ENCODE measurements at regions not wholly inside any gene's neighbourhood (a gene's known extent, or its start where the extent isn't known, plus 50 kb on each side); places are given as distances from the start of the nearest gene placed in this dataset.

- TF ChIP-seq ZNF423 (CRISPR knock-in tag; IDR thresholded peaks at IDR 0.05) (no peak), FOXJ3 (CRISPR knock-in tag; IDR thresholded peaks at IDR 0.05; ENCODE audit: borderline replicate concordance) (no peak), FOXK1 (CRISPR knock-in tag; IDR thresholded peaks at IDR 0.05) (no peak), HMGXB4 (CRISPR knock-in tag; IDR thresholded peaks at IDR 0.05) (no peak), NR3C1 (CRISPR knock-in tag; conservative IDR thresholded peaks at IDR 0.05; ENCODE audit: low read depth) (no peak), MYBL2 (CRISPR knock-in tag; IDR thresholded peaks at IDR 0.05) (no peak), E2F5 (CRISPR knock-in tag; IDR thresholded peaks at IDR 0.05) (no peak), SOX15 (CRISPR knock-in tag; IDR thresholded peaks at IDR 0.05) (no peak), JUN (CRISPR knock-in tag; IDR thresholded peaks at IDR 0.05) (no peak), MAX (CRISPR knock-in tag; IDR thresholded peaks at IDR 0.05) (no peak), CREB1 (CRISPR knock-in tag; IDR thresholded peaks at IDR 0.05) (no peak), MXD4 (CRISPR knock-in tag; IDR thresholded peaks at IDR 0.05; ENCODE audit: borderline replicate concordance) (no peak), SMAD3 (CRISPR knock-in tag; IDR thresholded peaks at IDR 0.05; ENCODE audit: borderline replicate concordance) (no peak)
- TF ChIP-seq, protein P1, sequence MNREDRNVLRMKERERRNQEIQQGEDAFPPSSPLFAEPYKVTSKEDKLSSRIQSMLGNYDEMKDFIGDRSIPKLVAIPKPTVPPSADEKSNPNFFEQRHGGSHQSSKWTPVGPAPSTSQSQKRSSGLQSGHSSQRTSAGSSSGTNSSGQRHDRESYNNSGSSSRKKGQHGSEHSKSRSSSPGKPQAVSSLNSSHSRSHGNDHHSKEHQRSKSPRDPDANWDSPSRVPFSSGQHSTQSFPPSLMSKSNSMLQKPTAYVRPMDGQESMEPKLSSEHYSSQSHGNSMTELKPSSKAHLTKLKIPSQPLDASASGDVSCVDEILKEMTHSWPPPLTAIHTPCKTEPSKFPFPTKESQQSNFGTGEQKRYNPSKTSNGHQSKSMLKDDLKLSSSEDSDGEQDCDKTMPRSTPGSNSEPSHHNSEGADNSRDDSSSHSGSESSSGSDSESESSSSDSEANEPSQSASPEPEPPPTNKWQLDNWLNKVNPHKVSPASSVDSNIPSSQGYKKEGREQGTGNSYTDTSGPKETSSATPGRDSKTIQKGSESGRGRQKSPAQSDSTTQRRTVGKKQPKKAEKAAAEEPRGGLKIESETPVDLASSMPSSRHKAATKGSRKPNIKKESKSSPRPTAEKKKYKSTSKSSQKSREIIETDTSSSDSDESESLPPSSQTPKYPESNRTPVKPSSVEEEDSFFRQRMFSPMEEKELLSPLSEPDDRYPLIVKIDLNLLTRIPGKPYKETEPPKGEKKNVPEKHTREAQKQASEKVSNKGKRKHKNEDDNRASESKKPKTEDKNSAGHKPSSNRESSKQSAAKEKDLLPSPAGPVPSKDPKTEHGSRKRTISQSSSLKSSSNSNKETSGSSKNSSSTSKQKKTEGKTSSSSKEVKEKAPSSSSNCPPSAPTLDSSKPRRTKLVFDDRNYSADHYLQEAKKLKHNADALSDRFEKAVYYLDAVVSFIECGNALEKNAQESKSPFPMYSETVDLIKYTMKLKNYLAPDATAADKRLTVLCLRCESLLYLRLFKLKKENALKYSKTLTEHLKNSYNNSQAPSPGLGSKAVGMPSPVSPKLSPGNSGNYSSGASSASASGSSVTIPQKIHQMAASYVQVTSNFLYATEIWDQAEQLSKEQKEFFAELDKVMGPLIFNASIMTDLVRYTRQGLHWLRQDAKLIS (CRISPR knock-in tag; IDR thresholded peaks at IDR 0.05; ENCODE audit: borderline replicate concordance) = no peak
- TF ChIP-seq, protein P2, sequence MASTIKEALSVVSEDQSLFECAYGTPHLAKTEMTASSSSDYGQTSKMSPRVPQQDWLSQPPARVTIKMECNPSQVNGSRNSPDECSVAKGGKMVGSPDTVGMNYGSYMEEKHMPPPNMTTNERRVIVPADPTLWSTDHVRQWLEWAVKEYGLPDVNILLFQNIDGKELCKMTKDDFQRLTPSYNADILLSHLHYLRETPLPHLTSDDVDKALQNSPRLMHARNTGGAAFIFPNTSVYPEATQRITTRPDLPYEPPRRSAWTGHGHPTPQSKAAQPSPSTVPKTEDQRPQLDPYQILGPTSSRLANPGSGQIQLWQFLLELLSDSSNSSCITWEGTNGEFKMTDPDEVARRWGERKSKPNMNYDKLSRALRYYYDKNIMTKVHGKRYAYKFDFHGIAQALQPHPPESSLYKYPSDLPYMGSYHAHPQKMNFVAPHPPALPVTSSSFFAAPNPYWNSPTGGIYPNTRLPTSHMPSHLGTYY (CRISPR knock-in tag; IDR thresholded peaks at IDR 0.05) = no peak
- TF ChIP-seq, protein P3, sequence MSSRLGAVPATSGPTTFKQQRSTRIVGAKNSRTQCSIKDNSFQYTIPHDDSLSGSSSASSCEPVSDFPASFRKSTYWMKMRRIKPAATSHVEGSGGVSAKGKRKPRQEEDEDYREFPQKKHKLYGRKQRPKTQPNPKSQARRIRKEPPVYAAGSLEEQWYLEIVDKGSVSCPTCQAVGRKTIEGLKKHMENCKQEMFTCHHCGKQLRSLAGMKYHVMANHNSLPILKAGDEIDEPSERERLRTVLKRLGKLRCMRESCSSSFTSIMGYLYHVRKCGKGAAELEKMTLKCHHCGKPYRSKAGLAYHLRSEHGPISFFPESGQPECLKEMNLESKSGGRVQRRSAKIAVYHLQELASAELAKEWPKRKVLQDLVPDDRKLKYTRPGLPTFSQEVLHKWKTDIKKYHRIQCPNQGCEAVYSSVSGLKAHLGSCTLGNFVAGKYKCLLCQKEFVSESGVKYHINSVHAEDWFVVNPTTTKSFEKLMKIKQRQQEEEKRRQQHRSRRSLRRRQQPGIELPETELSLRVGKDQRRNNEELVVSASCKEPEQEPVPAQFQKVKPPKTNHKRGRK (CRISPR knock-in tag; IDR thresholded peaks at IDR 0.05; ENCODE audit: borderline replicate concordance) = no peak
- TF ChIP-seq, protein P4, sequence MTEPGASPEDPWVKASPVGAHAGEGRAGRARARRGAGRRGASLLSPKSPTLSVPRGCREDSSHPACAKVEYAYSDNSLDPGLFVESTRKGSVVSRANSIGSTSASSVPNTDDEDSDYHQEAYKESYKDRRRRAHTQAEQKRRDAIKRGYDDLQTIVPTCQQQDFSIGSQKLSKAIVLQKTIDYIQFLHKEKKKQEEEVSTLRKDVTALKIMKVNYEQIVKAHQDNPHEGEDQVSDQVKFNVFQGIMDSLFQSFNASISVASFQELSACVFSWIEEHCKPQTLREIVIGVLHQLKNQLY (CRISPR knock-in tag; IDR thresholded peaks at IDR 0.05) = no peak
- ChIA-PET POLR2A (no interaction called here), CTCF (no interaction called here)
These were observed 220.0 kb upstream of the ARHGEF26 start for GRCh38 chr3:153901152-153901551.

More at GRCh38 chr3:153901152-153901551, 220.0 kb upstream of the ARHGEF26 start:
- H3K27ac Mint-ChIP-seq = no peak overlapping the region
- 0 out of 2 replicates have a peak, but pooled peaks cover 3% of the 10 kb centered on the region for H3K4me1 Mint-ChIP-seq
- H3K4me3 Mint-ChIP-seq = no peak overlapping the region
- no peaks in the 10 kb centered on the region for H3K36me3 Mint-ChIP-seq
- no peak for ATAC-seq
- DNase-seq (ENCODE audit: low spot score) = no peak
- H3K9me3 Mint-ChIP-seq = peaks cover 4% of the 10 kb centered on the region
- H3K27me3 Mint-ChIP-seq (ENCODE audit: low read depth) = no peaks in the 10 kb centered on the region

Measured in WTC11 (cell line).